A673 (cell line): ENCODE measurements at regions not wholly inside any gene's neighbourhood (a gene's known extent, or its start where the extent isn't known, plus 50 kb on each side); places are given as distances from the start of the nearest gene placed in this dataset.
"Not testable (repeated sequence)": the region's sequence is repeated elsewhere in the genome, so short reads cannot be mapped to it uniquely, and the experiment has no call there.

Experiments used
- BruUV-seq: library from RNA; stranded (reverse); fragments of 400-500 nt; replicated peaks from 2 replicates; lab custom pipeline; 2021; lab: Mats Ljungman, UMichigan
- CTCF ChIA-PET: fragments of 300-600 bp; sonication (Branson Sonifier 250); formaldehyde crosslinking; loops from one replicate; lab custom pipeline; 2022; ENCODE audit warnings: antibody characterized with exemption; lab: Charles Lee
- POLR2A ChIA-PET: fragments of 300-600 bp; sonication (Branson Sonifier 250); formaldehyde crosslinking; loops from one replicate; lab custom pipeline; 2022; ENCODE audit warnings: antibody characterized with exemption; ENCODE audit not compliant: low non-redundant PET; lab: Charles Lee
- DNase-seq: peaks from one replicate; pipeline ENCODE4 v3.0.0-alpha.2; 2015; ENCODE audit warnings: low spot score
- H3K27ac ChIP-seq: fragments of 200-600 bp; sonication (generic); 2 replicates; pipeline ENCODE4 v1.5.1; 2016; ENCODE audit warnings: mixed run types, low read depth, mild to moderate bottlenecking, mixed read lengths, antibody characterized with exemption, low read length; ENCODE audit not compliant: poor library complexity, severe bottlenecking
- H3K27me3 ChIP-seq: fragments of 200-600 bp; sonication (generic); replicated peaks from 2 replicates; pipeline ENCODE4 v1.6.1; 2017; ENCODE audit warnings: mixed run types, low read depth, mild to moderate bottlenecking, mixed read lengths, antibody characterized with exemption, low read length; ENCODE audit not compliant: insufficient read depth, poor library complexity
- H3K36me3 ChIP-seq: fragments of 200-600 bp; sonication (generic); 2 replicates; pipeline ENCODE4 v1.6.1; 2016; ENCODE audit warnings: mixed run types, mild to moderate bottlenecking, mixed read lengths, antibody characterized with exemption, low read length; ENCODE audit not compliant: insufficient read depth, poor library complexity, severe bottlenecking
- H3K4me1 ChIP-seq: fragments of 200-600 bp; sonication (generic); 2 replicates; pipeline ENCODE4 v1.6.1; 2017; ENCODE audit warnings: mixed run types, mild to moderate bottlenecking, mixed read lengths, antibody characterized with exemption, low read length; ENCODE audit not compliant: insufficient read depth, poor library complexity, severe bottlenecking
- H3K4me3 ChIP-seq: fragments of 200-600 bp; sonication (generic); 2 replicates; pipeline ENCODE4 v1.5.1; 2016; ENCODE audit warnings: low read depth, mixed run types, mild to moderate bottlenecking, mixed read lengths, low read length; ENCODE audit not compliant: poor library complexity, severe bottlenecking
- H3K9me3 ChIP-seq: fragments of 200-600 bp; sonication (generic); 2 replicates; pipeline ENCODE4 v1.6.1; 2016; ENCODE audit warnings: mixed run types, low read depth, mild to moderate bottlenecking, mixed read lengths, antibody characterized with exemption, low read length; ENCODE audit not compliant: poor library complexity, severe bottlenecking
- EZH2 ChIP-seq: fragments of 200-600 bp; sonication (generic); IDR thresholded peaks from 2 replicates; pipeline ENCODE4 v1.6.1; 2017; ENCODE audit warnings: borderline replicate concordance, low read depth, mild to moderate bottlenecking, mixed read lengths, antibody characterized with exemption, low read length; ENCODE audit not compliant: poor library complexity, severe bottlenecking
- intact Hi-C: fragments of 100-400 bp; cut with micrococcal nuclease; formaldehyde crosslinking; loops from one replicate; pipeline ENCODE4 v1.10.0; 2022; ENCODE audit not compliant: unreplicated experiment
- TF ChIP-seq, protein P1 (sequence below): fragments of 300-800, 200-600 bp; sonication (generic); conservative IDR thresholded peaks from 2 replicates; pipeline ENCODE4 v1.5.1; 2017; ENCODE audit warnings: low read depth, mild to moderate bottlenecking, antibody characterized with exemption, low read length, moderate library complexity, mixed read lengths

DNA sequence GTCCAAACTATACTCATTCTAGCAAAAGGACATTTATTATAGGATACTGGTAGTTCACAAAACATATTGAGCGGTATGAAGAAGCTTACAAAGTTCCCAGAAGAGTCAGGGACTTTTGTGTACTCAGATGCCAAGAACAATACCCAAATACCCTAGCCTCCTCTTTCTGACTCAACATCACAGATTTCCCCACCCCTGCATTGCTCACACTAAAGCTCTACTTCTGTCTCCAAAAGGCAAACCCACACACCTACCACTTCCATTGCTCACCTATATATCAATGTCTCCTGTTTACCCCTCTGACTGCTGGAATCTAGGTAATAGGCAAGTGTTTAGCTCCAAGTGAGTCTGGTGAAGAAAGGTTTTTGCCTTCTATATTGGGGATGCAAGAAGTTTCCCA lies 100.7 kb upstream of the HCCS start:
- no peaks in the 10 kb centered on the region for H3K27me3 ChIP-seq
- H3K27ac ChIP-seq = no peak overlapping the region
- POLR2A ChIA-PET = no interaction called here
- no peak for TF ChIP-seq EZH2
- TF ChIP-seq, protein P1, sequence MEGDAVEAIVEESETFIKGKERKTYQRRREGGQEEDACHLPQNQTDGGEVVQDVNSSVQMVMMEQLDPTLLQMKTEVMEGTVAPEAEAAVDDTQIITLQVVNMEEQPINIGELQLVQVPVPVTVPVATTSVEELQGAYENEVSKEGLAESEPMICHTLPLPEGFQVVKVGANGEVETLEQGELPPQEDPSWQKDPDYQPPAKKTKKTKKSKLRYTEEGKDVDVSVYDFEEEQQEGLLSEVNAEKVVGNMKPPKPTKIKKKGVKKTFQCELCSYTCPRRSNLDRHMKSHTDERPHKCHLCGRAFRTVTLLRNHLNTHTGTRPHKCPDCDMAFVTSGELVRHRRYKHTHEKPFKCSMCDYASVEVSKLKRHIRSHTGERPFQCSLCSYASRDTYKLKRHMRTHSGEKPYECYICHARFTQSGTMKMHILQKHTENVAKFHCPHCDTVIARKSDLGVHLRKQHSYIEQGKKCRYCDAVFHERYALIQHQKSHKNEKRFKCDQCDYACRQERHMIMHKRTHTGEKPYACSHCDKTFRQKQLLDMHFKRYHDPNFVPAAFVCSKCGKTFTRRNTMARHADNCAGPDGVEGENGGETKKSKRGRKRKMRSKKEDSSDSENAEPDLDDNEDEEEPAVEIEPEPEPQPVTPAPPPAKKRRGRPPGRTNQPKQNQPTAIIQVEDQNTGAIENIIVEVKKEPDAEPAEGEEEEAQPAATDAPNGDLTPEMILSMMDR = no peak
- no TSS peak for BruUV-seq
- intact Hi-C loops = no loop called here
- no peaks in the 10 kb centered on the region for H3K9me3 ChIP-seq
- H3K36me3 ChIP-seq = no peaks in the 10 kb centered on the region
- no peak overlapping the region for H3K4me3 ChIP-seq
- H3K4me1 ChIP-seq = no peaks in the 10 kb centered on the region
- CTCF ChIA-PET = no interaction called here
- no peak for DNase-seq

DNA sequence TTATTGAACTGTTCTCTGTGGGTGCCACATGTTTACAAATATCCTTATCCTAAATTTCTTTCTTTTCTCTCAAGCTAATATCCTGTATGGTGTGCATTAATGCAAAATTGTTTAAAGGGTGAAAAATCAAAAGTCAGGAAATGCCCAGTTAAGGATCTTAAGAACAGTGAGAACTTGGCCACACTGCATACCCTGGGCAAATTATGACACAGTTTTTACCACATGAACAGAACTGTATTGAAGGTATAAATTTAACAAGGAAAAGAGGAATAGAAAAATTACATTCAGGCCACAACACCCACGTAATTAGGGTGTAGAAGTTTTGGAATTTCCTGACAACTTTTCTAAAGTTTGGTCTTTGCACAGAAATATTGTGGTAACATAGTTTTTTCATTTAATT lies 94.4 kb upstream of the HCCS start:
- Histone ChIP-seq H3K4me1 (no peaks in the 10 kb centered on the region), H3K36me3 (no peaks in the 10 kb centered on the region), H3K27me3 (no peaks in the 10 kb centered on the region), H3K27ac (no peak overlapping the region), H3K9me3 (no peaks in the 10 kb centered on the region), H3K4me3 (no peak overlapping the region)
- ChIA-PET POLR2A (no interaction called here), CTCF (no interaction called here)
- DNase-seq = no peak
- intact Hi-C loops = no loop called here
- TF ChIP-seq EZH2 = no peak
- TF ChIP-seq, protein P1 = no peak
- no TSS peak for BruUV-seq

DNA sequence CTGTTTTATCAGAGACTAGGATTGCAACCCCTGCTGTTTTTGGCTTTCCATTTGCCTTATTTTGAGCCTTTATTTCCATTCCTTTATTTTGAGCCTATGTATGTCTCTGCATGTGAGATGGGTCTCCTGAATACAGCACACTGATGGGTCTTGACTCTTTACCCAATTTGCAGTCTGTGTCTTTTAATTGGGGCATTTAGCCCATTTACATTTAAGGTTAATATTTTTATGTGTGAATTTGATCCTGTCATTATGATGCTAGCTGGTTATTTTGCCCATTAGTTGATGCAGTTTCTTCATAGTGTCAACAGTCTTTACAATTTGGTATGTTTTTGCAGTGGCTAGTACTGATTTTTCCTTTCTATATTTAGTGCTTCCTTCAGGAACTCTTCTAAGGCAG lies 88.5 kb upstream of the HCCS start:
- CTCF ChIA-PET, POLR2A ChIA-PET, H3K27me3 ChIP-seq, H3K27ac ChIP-seq, H3K4me1 ChIP-seq, DNase-seq, H3K4me3 ChIP-seq, BruUV-seq, H3K36me3 ChIP-seq, intact Hi-C loops, H3K9me3 ChIP-seq: not testable (repeated sequence)

DNA sequence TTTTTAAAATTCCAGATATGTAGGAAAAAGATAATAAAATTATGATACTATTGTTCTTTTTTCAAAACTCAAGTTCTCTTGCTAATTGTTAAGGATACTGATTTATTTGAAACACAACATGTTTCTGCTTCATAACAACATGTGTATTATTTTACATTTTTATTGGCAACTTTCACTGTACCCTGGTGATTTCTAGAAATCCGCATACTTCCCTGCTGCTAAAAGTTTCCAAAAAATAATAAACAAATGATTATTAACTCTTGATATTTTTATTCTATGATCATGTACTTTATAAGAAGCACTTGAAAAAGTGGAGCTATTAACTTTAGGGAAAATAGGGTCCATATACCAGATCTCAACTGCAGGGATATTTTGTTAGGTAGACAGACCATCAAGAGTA lies 71.2 kb upstream of the HCCS start:
- no peak overlapping the region for H3K4me3 ChIP-seq
- POLR2A ChIA-PET = no interaction called here
- no peaks in the 10 kb centered on the region for H3K9me3 ChIP-seq
- H3K36me3 ChIP-seq = no peaks in the 10 kb centered on the region
- H3K27me3 ChIP-seq = no peaks in the 10 kb centered on the region
- BruUV-seq = no TSS peak
- CTCF ChIA-PET = no interaction called here
- H3K27ac ChIP-seq = no peak overlapping the region
- no peaks in the 10 kb centered on the region for H3K4me1 ChIP-seq
- DNase-seq = no peak
- intact Hi-C loops = no loop called here
- no peak for TF ChIP-seq EZH2
- TF ChIP-seq, protein P1 = no peak
